SK-N-SH (cell line): ENCODE measurements at regions not wholly inside any gene's neighbourhood (a gene's known extent, or its start where the extent isn't known, plus 50 kb on each side); places are given as distances from the start of the nearest gene placed in this dataset.

Experiments used
- CTCF ChIA-PET: fragments of 300-600, 350-600 bp; formaldehyde crosslinking; extraction: SDS; loops from one replicate; lab custom pipeline; 2021; lab: Yijun Ruan, JAX
- POLR2A ChIA-PET: fragments of 350-600 bp; sonication (Branson Sonifier 250); formaldehyde crosslinking; extraction: SDS; loops from one replicate; lab custom pipeline; 2020; ENCODE audit warnings: antibody characterized with exemption, inconsistent platforms; lab: Yijun Ruan, JAX
- DNase-seq: peaks from one replicate; pipeline ENCODE4 v3.0.0; 2012
- H2AFZ ChIP-seq: fragments of 200-600 bp; sonication (generic); 2 replicates; pipeline ENCODE4 v1.8.1; 2016; ENCODE audit warnings: antibody characterized with exemption, mild to moderate bottlenecking, low read depth
- H3F3A ChIP-seq: fragments of 200-600 bp; sonication (generic); replicated peaks from 2 replicates; pipeline ENCODE3; 2016; ENCODE audit warnings: antibody characterized with exemption, mild to moderate bottlenecking; ENCODE audit not compliant: insufficient read depth
- H3K27ac ChIP-seq, 2 experiments: fragments of 200-500 bp in 1 of 2; fragments of 200-600 bp in 1 of 2; sonication (Bioruptor generic) in 1 of 2; sonication (generic), shearing (Covaris generic) in 1 of 2; 2 replicates each; pipeline versions ENCODE4 v1.5.1 to v1.6.1; 2014 to 2016; ENCODE audit warnings: low read depth in 2 of 2, inconsistent platforms in 1 of 2, low read length in 1 of 2, mild to moderate bottlenecking in 1 of 2, mixed read lengths in 1 of 2
- H3K27me3 ChIP-seq: fragments of 200-600 bp; sonication (generic), shearing (Covaris generic); 2 replicates; pipeline ENCODE4 v1.6.1; 2016; ENCODE audit warnings: mixed run types; ENCODE audit not compliant: insufficient read depth
- H3K36me3 ChIP-seq, 2 experiments: fragments of 200-500 bp in 1 of 2; fragments of 200-600 bp in 1 of 2; sonication (Bioruptor generic) in 1 of 2; sonication (generic) in 1 of 2; replicated peaks in 1 of 2; 2 replicates each; pipeline versions ENCODE3 to v1.5.1; 2014 to 2016; ENCODE audit warnings: low read length in 1 of 2, mild to moderate bottlenecking in 1 of 2; ENCODE audit not compliant: insufficient read depth in 2 of 2, control insufficient read depth in 1 of 2
- H3K4me1 ChIP-seq, 2 experiments: fragments of 200-500 bp in 1 of 2; fragments of 200-600 bp in 1 of 2; sonication (Bioruptor generic) in 1 of 2; sonication (generic), shearing (Covaris generic) in 1 of 2; 2 replicates each; pipeline versions ENCODE4 v1.5.1 to v1.6.1; 2014 to 2016; ENCODE audit warnings: low read depth in 1 of 2, low read length in 1 of 2, mixed run types in 1 of 2; ENCODE audit not compliant: insufficient read depth in 2 of 2, control insufficient read depth in 1 of 2
- H3K4me2 ChIP-seq: fragments of 200-600 bp; sonication (generic), shearing (Covaris generic); 2 replicates; pipeline ENCODE4 v1.6.1; 2017; ENCODE audit warnings: mixed run types
- H3K4me3 ChIP-seq, 2 experiments: fragments of 200-500 bp in 1 of 2; fragments of 200-600 bp in 1 of 2; sonication (Bioruptor generic) in 1 of 2; sonication (generic), shearing (Covaris generic) in 1 of 2; 2 replicates each; pipeline versions ENCODE4 v1.5.1 to v1.8.1; 2014 to 2016; ENCODE audit warnings: low read depth in 2 of 2, inconsistent platforms in 1 of 2, low read length in 1 of 2, mild to moderate bottlenecking in 1 of 2, mixed read lengths in 1 of 2, moderate library complexity in 1 of 2
- H3K79me2 ChIP-seq: fragments of 200-600 bp; sonication (generic); 2 replicates; pipeline ENCODE4 v1.8.1; 2017; ENCODE audit warnings: mild to moderate bottlenecking; ENCODE audit not compliant: insufficient read depth
- H3K9ac ChIP-seq: fragments of 200-600 bp; sonication (generic); 2 replicates; pipeline ENCODE4 v1.6.1; 2017; ENCODE audit warnings: mixed run types
- H3K9me2 ChIP-seq: fragments of 200-600 bp; sonication (generic); 2 replicates; pipeline ENCODE4 v1.6.1; 2017; ENCODE audit warnings: mixed run types
- H3K9me3 ChIP-seq: fragments of 200-600 bp; sonication (generic); 2 replicates; pipeline ENCODE4 v1.6.1; 2017; ENCODE audit warnings: mixed run types, mild to moderate bottlenecking, moderate library complexity
- H4K20me1 ChIP-seq: fragments of 200-600 bp; sonication (generic); 2 replicates; pipeline ENCODE4 v1.6.1; 2017; ENCODE audit warnings: mild to moderate bottlenecking, mixed run types; ENCODE audit not compliant: insufficient read depth
- CHD2 ChIP-seq: fragments of 150-350 bp; IDR thresholded peaks from 2 replicates; pipeline ENCODE4 v1.6.1; 2018; ENCODE audit warnings: low read length; ENCODE audit not compliant: partially characterized antibody
- CTCF ChIP-seq: fragments of 200-600 bp; sonication (generic); IDR thresholded peaks from 2 replicates; pipeline ENCODE4 v1.6.1; 2017; ENCODE audit warnings: antibody characterized with exemption, mild to moderate bottlenecking, moderate library complexity
- EP300 ChIP-seq, 2 experiments: IDR thresholded peaks; 2 replicates each; pipeline versions ENCODE4 v1.4.0 to v1.6.1; 2012; ENCODE audit warnings: borderline replicate concordance in 1 of 2, low read depth in 1 of 2, low read length in 1 of 2
- EZH2phosphoT487 ChIP-seq: fragments of 200-600 bp; sonication (generic); IDR thresholded peaks from 2 replicates; pipeline ENCODE4 v1.6.1; 2017; ENCODE audit warnings: low read depth, mixed run types, mild to moderate bottlenecking, antibody characterized with exemption, moderate library complexity, borderline replicate concordance
- FOSL2 ChIP-seq: IDR thresholded peaks from 2 replicates; pipeline ENCODE4 v1.4.0; 2012; ENCODE audit warnings: low read depth, mild to moderate bottlenecking, moderate library complexity, borderline replicate concordance
- FOXM1 ChIP-seq: IDR thresholded peaks from 2 replicates; pipeline ENCODE4 v1.4.0; 2012; ENCODE audit warnings: low read depth, mild to moderate bottlenecking
- GABPA ChIP-seq: IDR thresholded peaks from 2 replicates; pipeline ENCODE4 v1.4.0; 2012; ENCODE audit warnings: low read depth, mild to moderate bottlenecking
- IRF3 ChIP-seq: fragments of 150-350 bp; IDR thresholded peaks from 2 replicates; pipeline ENCODE4 v1.6.1; 2016; ENCODE audit warnings: mild to moderate bottlenecking, low read depth, low read length
- MXI1 ChIP-seq: IDR thresholded peaks from 2 replicates; pipeline ENCODE4 v1.6.1; 2012; ENCODE audit warnings: mild to moderate bottlenecking, low read depth, low read length, improper control_type of control experiment
- NRF1 ChIP-seq: IDR thresholded peaks from 2 replicates; pipeline ENCODE4 v1.6.1; 2012; ENCODE audit warnings: low read depth, mild to moderate bottlenecking, low read length
- POLR2AphosphoS5 ChIP-seq: IDR thresholded peaks from 2 replicates; pipeline ENCODE4 v1.6.1; 2012; ENCODE audit warnings: low read depth, low read length
- RCOR1 ChIP-seq: fragments of 150-350 bp; IDR thresholded peaks from 2 replicates; pipeline ENCODE4 v1.6.1; 2017; ENCODE audit warnings: antibody characterized with exemption, low read length
- RFX5 ChIP-seq: IDR thresholded peaks from 2 replicates; pipeline ENCODE4 v1.6.1; 2012; ENCODE audit warnings: mild to moderate bottlenecking, improper control_type of control experiment, low read length
- RXRA ChIP-seq: IDR thresholded peaks from 2 replicates; pipeline ENCODE4 v1.4.0; 2012; ENCODE audit warnings: low read depth, mild to moderate bottlenecking, borderline replicate concordance
- SMC3 ChIP-seq: IDR thresholded peaks from 2 replicates; pipeline ENCODE4 v1.6.1; 2012; ENCODE audit warnings: low read depth, low read length, improper control_type of control experiment
- TAF1 ChIP-seq: IDR thresholded peaks from 2 replicates; pipeline ENCODE4 v1.6.1; 2012; ENCODE audit warnings: low read depth, mild to moderate bottlenecking, low read length, moderate library complexity, borderline replicate concordance
- TCF12 ChIP-seq: IDR thresholded peaks from 2 replicates; pipeline ENCODE4 v1.4.0; 2012
- USF1 ChIP-seq: IDR thresholded peaks from 2 replicates; pipeline ENCODE4 v1.4.0; 2012; ENCODE audit warnings: low read depth, borderline replicate concordance
- USF2 ChIP-seq: fragments of 150-350 bp; IDR thresholded peaks from 2 replicates; pipeline ENCODE4 v1.6.1; 2017; ENCODE audit warnings: antibody characterized with exemption, low read length, low read depth, borderline replicate concordance
- YY1 ChIP-seq: IDR thresholded peaks from 2 replicates; pipeline ENCODE4 v1.4.0; 2012; ENCODE audit warnings: low read depth, mild to moderate bottlenecking
- TF ChIP-seq, protein P1 (sequence below): IDR thresholded peaks from 2 replicates; pipeline ENCODE4; 2012
- TF ChIP-seq, protein P2 (sequence below): IDR thresholded peaks from 2 replicates; pipeline ENCODE4 v1.4.0; 2012; ENCODE audit warnings: low read depth, borderline replicate concordance

GRCh38 chr9:82108941-82109340 is 120.4 kb downstream of the SPATA31D1 start:
- H4K20me1 ChIP-seq, result no peaks in the 10 kb centered on the region
- no peak overlapping the region for H3K27ac ChIP-seq
- no peak overlapping the region for H2AFZ ChIP-seq
- H3K4me1 ChIP-seq, result no peaks in the 10 kb centered on the region
- no peak overlapping the region for H3K4me3 ChIP-seq
- POLR2A ChIA-PET, result no interaction called here
- no peaks in the 10 kb centered on the region for H3K36me3 ChIP-seq
- H3K79me2 ChIP-seq, result no peaks in the 10 kb centered on the region
- H3K9me3 ChIP-seq, result no peaks in the 10 kb centered on the region
- DNase-seq, result no peak
- no peaks in the 10 kb centered on the region for H3K27me3 ChIP-seq
- H3F3A ChIP-seq, result no peaks in the 10 kb centered on the region
- TF ChIP-seq, protein P1, sequence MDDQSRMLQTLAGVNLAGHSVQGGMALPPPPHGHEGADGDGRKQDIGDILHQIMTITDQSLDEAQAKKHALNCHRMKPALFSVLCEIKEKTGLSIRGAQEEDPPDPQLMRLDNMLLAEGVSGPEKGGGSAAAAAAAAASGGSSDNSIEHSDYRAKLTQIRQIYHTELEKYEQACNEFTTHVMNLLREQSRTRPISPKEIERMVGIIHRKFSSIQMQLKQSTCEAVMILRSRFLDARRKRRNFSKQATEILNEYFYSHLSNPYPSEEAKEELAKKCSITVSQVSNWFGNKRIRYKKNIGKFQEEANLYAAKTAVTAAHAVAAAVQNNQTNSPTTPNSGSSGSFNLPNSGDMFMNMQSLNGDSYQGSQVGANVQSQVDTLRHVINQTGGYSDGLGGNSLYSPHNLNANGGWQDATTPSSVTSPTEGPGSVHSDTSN, result no peak
- TF ChIP-seq POLR2AphosphoS5 (no peak), RXRA (no peak), EP300 (IDR thresholded peaks at IDR 0.05; ENCODE audit: borderline replicate concordance in 1 of 2, low read depth in 1 of 2, low read length in 1 of 2) (no peak), SMC3 (no peak), USF2 (no peak), NRF1 (no peak), CHD2 (no peak), USF1 (no peak), EZH2phosphoT487 (no peak), IRF3 (no peak), RFX5 (no peak), TCF12 (no peak), MXI1 (no peak), FOXM1 (no peak), RCOR1 (no peak), GABPA (no peak)
- TF ChIP-seq, all 33 proteins: peak for 0
- Histone ChIP-seq H3K9ac (no peak overlapping the region), H3K4me2 (no peak overlapping the region), H3K9me2 (no peaks in the 10 kb centered on the region)
- CTCF ChIA-PET, result no interaction called here

GRCh38 chr9:82109626-82110025 is 121.1 kb downstream of the SPATA31D1 start:
- ChIA-PET CTCF (no interaction called here), POLR2A (no interaction called here)

More at GRCh38 chr9:82109626-82110025, 121.1 kb downstream of the SPATA31D1 start:
- H3K9ac ChIP-seq, result no peak overlapping the region
- no peak overlapping the region for H3K27ac ChIP-seq
- DNase-seq, result no peak
- H3K9me3 ChIP-seq, result no peaks in the 10 kb centered on the region
- H3K4me2 ChIP-seq, result no peak overlapping the region
- H3F3A ChIP-seq, result no peaks in the 10 kb centered on the region
- H3K27me3 ChIP-seq, result no peaks in the 10 kb centered on the region
- no peak overlapping the region for H2AFZ ChIP-seq
- H3K9me2 ChIP-seq, result no peaks in the 10 kb centered on the region
- no peaks in the 10 kb centered on the region for H3K79me2 ChIP-seq
- TF ChIP-seq FOSL2 (no peak), EP300 (IDR thresholded peaks at IDR 0.05; ENCODE audit: borderline replicate concordance in 1 of 2, low read depth in 1 of 2, low read length in 1 of 2) (no peak), CTCF (no peak), YY1 (no peak), TCF12 (no peak), FOXM1 (no peak), RFX5 (no peak), TAF1 (no peak)
- TF ChIP-seq, protein P2, sequence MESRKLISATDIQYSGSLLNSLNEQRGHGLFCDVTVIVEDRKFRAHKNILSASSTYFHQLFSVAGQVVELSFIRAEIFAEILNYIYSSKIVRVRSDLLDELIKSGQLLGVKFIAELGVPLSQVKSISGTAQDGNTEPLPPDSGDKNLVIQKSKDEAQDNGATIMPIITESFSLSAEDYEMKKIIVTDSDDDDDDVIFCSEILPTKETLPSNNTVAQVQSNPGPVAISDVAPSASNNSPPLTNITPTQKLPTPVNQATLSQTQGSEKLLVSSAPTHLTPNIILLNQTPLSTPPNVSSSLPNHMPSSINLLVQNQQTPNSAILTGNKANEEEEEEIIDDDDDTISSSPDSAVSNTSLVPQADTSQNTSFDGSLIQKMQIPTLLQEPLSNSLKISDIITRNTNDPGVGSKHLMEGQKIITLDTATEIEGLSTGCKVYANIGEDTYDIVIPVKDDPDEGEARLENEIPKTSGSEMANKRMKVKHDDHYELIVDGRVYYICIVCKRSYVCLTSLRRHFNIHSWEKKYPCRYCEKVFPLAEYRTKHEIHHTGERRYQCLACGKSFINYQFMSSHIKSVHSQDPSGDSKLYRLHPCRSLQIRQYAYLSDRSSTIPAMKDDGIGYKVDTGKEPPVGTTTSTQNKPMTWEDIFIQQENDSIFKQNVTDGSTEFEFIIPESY, result no peak
- TF ChIP-seq, all 33 proteins: peak for 0
- Histone ChIP-seq H3K36me3 (no peaks in the 10 kb centered on the region), H4K20me1 (no peaks in the 10 kb centered on the region), H3K4me3 (no peak overlapping the region), H3K4me1 (no peaks in the 10 kb centered on the region)
